K562 (cell line): ENCODE measurements at regions not wholly inside any gene's neighbourhood (a gene's known extent, or its start where the extent isn't known, plus 50 kb on each side); places are given as distances from the start of the nearest gene placed in this dataset.

Experiments
- ATAC-seq: fragments of 200-7000 bp; cut with Tn5 transposase; 3 replicates; pipeline ENCODE4 v1.9.1; 2020; ENCODE audit warnings: moderate library complexity
- BruUV-seq: library from RNA; stranded (reverse); fragments of 400-500 nt; replicated peaks from 2 replicates; lab custom pipeline; 2021; lab: Mats Ljungman, UMichigan
- CTCF ChIA-PET: fragments of 300-600 bp; formaldehyde crosslinking; extraction: SDS; loops from one replicate; lab custom pipeline; 2021; ENCODE audit warnings: low intra/inter-chr PET ratio; lab: Yijun Ruan, JAX
- POLR2A ChIA-PET: fragments of 300-600, 350-650 bp; sonication (Branson Sonifier 250); formaldehyde crosslinking; extraction: SDS; loops from one replicate; lab custom pipeline; 2021; ENCODE audit warnings: antibody characterized with exemption, inconsistent platforms; lab: Yijun Ruan, JAX
- DNase-seq, 4 experiments: peaks; one replicate each; pipeline versions ENCODE4 v3.0.0 to v3.0.0-alpha.2; 2011 to 2018; ENCODE audit warnings: low spot score in 3 of 4, mixed read lengths in 3 of 4; ENCODE audit errors: extremely low read depth in 1 of 4
- FAIRE-seq: peaks from 2 replicates; lab custom pipeline; 2011; peaks lifted over from hg19 to GRCh38; lab: Jason Lieb, UNC
- H2AFZ ChIP-seq: 2 replicates; pipeline ENCODE4 v1.6.0; 2011; ENCODE audit warnings: low read depth, low read length, control low read depth, inconsistent platforms
- H3K27ac ChIP-seq: fragments of 200-600 bp; 3 replicates; pipeline ENCODE4 v1.8.0; 2011; ENCODE audit warnings: low read depth, mild to moderate bottlenecking, control low read depth, inconsistent platforms, low read length, moderate library complexity, mixed read lengths; ENCODE audit errors: extremely low read depth
- H3K27me3 ChIP-seq, 2 experiments: fragments of 300-600 bp in 1 of 2; 2 replicates in 1 of 2; 3 replicates in 1 of 2; pipeline versions ENCODE4 v1.6.0 to v1.8.0; 2011; ENCODE audit warnings: inconsistent platforms in 2 of 2, low read length in 2 of 2, mild to moderate bottlenecking in 1 of 2, mixed read lengths in 1 of 2, moderate library complexity in 1 of 2; ENCODE audit not compliant: control insufficient read depth in 2 of 2, insufficient read depth in 2 of 2
- H3K36me3 ChIP-seq: fragments of 300-600 bp; 3 replicates; pipeline ENCODE4 v1.8.0; 2011; ENCODE audit warnings: mild to moderate bottlenecking, low read length, inconsistent platforms; ENCODE audit not compliant: control insufficient read depth, insufficient read depth
- H3K4me1 ChIP-seq, 2 experiments: fragments of 200-600 bp in 1 of 2; replicated peaks in 1 of 2; 2 replicates in 1 of 2; 3 replicates in 1 of 2; pipeline versions ENCODE4 v1.5.1 to v1.8.0; 2011; ENCODE audit warnings: inconsistent platforms in 2 of 2, low read length in 2 of 2, mild to moderate bottlenecking in 1 of 2, mixed read lengths in 1 of 2, moderate library complexity in 1 of 2; ENCODE audit not compliant: control insufficient read depth in 2 of 2, insufficient read depth in 2 of 2
- H3K4me2 ChIP-seq: 2 replicates; pipeline ENCODE4 v1.6.1; 2011; ENCODE audit warnings: low read length, control low read depth, inconsistent platforms, mixed read lengths; ENCODE audit not compliant: insufficient read depth
- H3K4me3 ChIP-seq: fragments of 200-600 bp; sonication (generic), shearing (Covaris generic); 2 replicates; pipeline ENCODE4 v1.5.1; 2016; ENCODE audit warnings: control low read depth, inconsistent platforms
- H3K79me2 ChIP-seq: fragments of 200-600 bp; 3 replicates; pipeline ENCODE4 v1.8.0; 2011; ENCODE audit warnings: low read length, inconsistent platforms; ENCODE audit not compliant: control insufficient read depth, insufficient read depth
- H3K9ac ChIP-seq, 2 experiments: 2 replicates each; pipeline versions ENCODE4 v1.6.0 to v1.6.1; 2011; ENCODE audit warnings: low read depth in 2 of 2, low read length in 2 of 2, control low read depth in 1 of 2, inconsistent platforms in 1 of 2, mild to moderate bottlenecking in 1 of 2, mixed read lengths in 1 of 2; ENCODE audit not compliant: insufficient read depth in 1 of 2
- H3K9me1 ChIP-seq: one replicate; pipeline ENCODE4 v1.6.0; 2011; ENCODE audit warnings: inconsistent platforms, mild to moderate bottlenecking, low read length, moderate library complexity; ENCODE audit not compliant: control insufficient read depth, insufficient read depth
- H3K9me3 ChIP-seq: replicated peaks from 2 replicates; pipeline ENCODE4 v1.5.1; 2011; ENCODE audit warnings: low read depth, low read length, inconsistent platforms; ENCODE audit not compliant: control insufficient read depth, insufficient read depth
- H4K20me1 ChIP-seq: replicated peaks from 2 replicates; pipeline ENCODE4 v1.6.1; 2011; ENCODE audit warnings: low read length, inconsistent platforms, mixed read lengths; ENCODE audit not compliant: control insufficient read depth, insufficient read depth
- DNMT1 ChIP-seq: fragments of 450-650 bp; IDR thresholded peaks from 2 replicates; pipeline ENCODE4 v1.6.1; 2016; ENCODE audit warnings: antibody characterized with exemption, mild to moderate bottlenecking
- E2F1 ChIP-seq: sonication (generic); formaldehyde crosslinking; IDR thresholded peaks from 2 replicates; pipeline ENCODE4 v1.8.1; 2023; ENCODE audit warnings: mild to moderate bottlenecking, missing genetic modification reagents, moderate library complexity
- EZH2 ChIP-seq: IDR thresholded peaks from 2 replicates; pipeline ENCODE4 v1.6.1; 2012; ENCODE audit warnings: low read depth, mild to moderate bottlenecking, inconsistent platforms, low read length, borderline replicate concordance
- GABPA ChIP-seq: fragments of 200-800 bp; sonication (Bioruptor generic); conservative IDR thresholded peaks from 2 replicates; pipeline ENCODE4 v1.6.1; 2016; ENCODE audit warnings: low read depth, missing genetic modification characterization, missing compliant biosample characterization
- NCOA1 ChIP-seq: fragments of 450-650 bp; IDR thresholded peaks from 2 replicates; pipeline ENCODE4 v1.6.1; 2016; ENCODE audit warnings: low read depth
- NFE2 ChIP-seq: IDR thresholded peaks from 2 replicates; pipeline ENCODE4 v1.6.1; 2014; ENCODE audit warnings: antibody characterized with exemption, low read depth
- NR2C2 ChIP-seq, 2 experiments: fragments of 200-800 bp in 1 of 2; sonication (Bioruptor generic) in 1 of 2; sonication (generic) in 1 of 2; formaldehyde crosslinking in 1 of 2; IDR thresholded peaks; 2 replicates each; pipeline versions ENCODE4 v1.6.1 to v1.8.0; 2016 to 2022; ENCODE audit warnings: mild to moderate bottlenecking in 1 of 2, missing compliant biosample characterization in 1 of 2, missing genetic modification characterization in 1 of 2, missing genetic modification reagents in 1 of 2
- PHF8 ChIP-seq: fragments of 200-600 bp; sonication (generic); IDR thresholded peaks from 2 replicates; pipeline ENCODE4 v1.6.1; 2012; ENCODE audit warnings: mixed run types, mild to moderate bottlenecking, inconsistent platforms, low read length, moderate library complexity, borderline replicate concordance
- SAFB ChIP-seq: fragments of 200-400 bp; formaldehyde crosslinking; IDR thresholded peaks from 2 replicates; pipeline ENCODE4 v1.6.1; 2017; ENCODE audit warnings: low read depth, low read length, borderline replicate concordance
- SMAD2 ChIP-seq: fragments of 150-350 bp; IDR thresholded peaks from 2 replicates; pipeline ENCODE4 v1.6.1; 2014; ENCODE audit warnings: low read depth, mild to moderate bottlenecking, low read length
- SMAD3 ChIP-seq: fragments of 450-650 bp; formaldehyde crosslinking; conservative IDR thresholded peaks from 2 replicates; pipeline ENCODE4 v1.4.0; 2020; ENCODE audit warnings: mild to moderate bottlenecking
- SOX6 ChIP-seq: fragments of 450-650 bp; IDR thresholded peaks from 2 replicates; pipeline ENCODE4 v1.6.1; 2014; ENCODE audit warnings: mild to moderate bottlenecking
- SRSF7 ChIP-seq: fragments of 200-400 bp; formaldehyde crosslinking; optimal IDR thresholded peaks from 2 replicates; pipeline ENCODE3; 2017; ENCODE audit warnings: mild to moderate bottlenecking, low read depth, low read length
- TEAD2 ChIP-seq: fragments of 450-650 bp; IDR thresholded peaks from 2 replicates; pipeline ENCODE4 v1.6.1; 2016; ENCODE audit warnings: missing genetic modification characterization, control low read depth, missing compliant biosample characterization
- ZNF224 ChIP-seq: sonication (generic); formaldehyde crosslinking; IDR thresholded peaks from 2 replicates; pipeline ENCODE4 v1.8.0; 2022; ENCODE audit warnings: mild to moderate bottlenecking, missing genetic modification reagents
- ZNF57 ChIP-seq: fragments of 450-650 bp; formaldehyde crosslinking; IDR thresholded peaks from 2 replicates; pipeline ENCODE4 v1.4.0; 2020; ENCODE audit warnings: mild to moderate bottlenecking, moderate library complexity
- ZNF778 ChIP-seq: fragments of 450-650 bp; formaldehyde crosslinking; IDR thresholded peaks from 2 replicates; pipeline ENCODE4 v1.4.0; 2020; ENCODE audit warnings: mild to moderate bottlenecking, moderate library complexity
- WGBS: fragments of 100-300 bp; shearing (Covaris generic); methylation state at CpG from one replicate; pipeline ENCODE4 v1.1.6; 2016; ENCODE audit warnings: low coverage, mixed read lengths; ENCODE audit not compliant: insufficient coverage; ENCODE audit errors: missing lambda C conversion rate; 5-methylcytosine and 5-hydroxymethylcytosine counted together
- in situ Hi-C: fragments of 300-500 bp; cut with MboI; formaldehyde crosslinking; loops from 4 replicates; pipeline ENCODE4 v1.15.0; 2018; ENCODE audit warnings: inconsistent platforms, mixed read lengths
- intact Hi-C: fragments of 100-400 bp; cut with micrococcal nuclease; formaldehyde crosslinking; loops from 2 replicates; pipeline ENCODE4 v1.14.2; 2022
- TF ChIP-seq, protein P1 (sequence below): sonication (generic); formaldehyde crosslinking; IDR thresholded peaks from 2 replicates; pipeline ENCODE4 v1.8.1; 2022; ENCODE audit warnings: missing genetic modification reagents

GRCh38 chr12:73124480-73124879, 852.3 kb downstream of the TRHDE start:
- Histone ChIP-seq H3K27me3 (no peaks in the 10 kb centered on the region), H3K4me3 (no peak overlapping the region), H3K4me2 (no peak overlapping the region), H2AFZ (no peak overlapping the region), H3K27ac (no peak overlapping the region), H4K20me1 (no peaks in the 10 kb centered on the region), H3K79me2 (no peaks in the 10 kb centered on the region), H3K9me3 (no peaks in the 10 kb centered on the region; the same call in 1 of the 2 replicates), H3K36me3 (no peaks in the 10 kb centered on the region), H3K4me1 (no peaks in the 10 kb centered on the region), H3K9ac (no peak overlapping the region), H3K9me1 (no peaks in the 10 kb centered on the region)
- ChIA-PET POLR2A (no interaction called here), CTCF (no interaction called here)
- intact Hi-C loops (no loop called here), in situ Hi-C loops (no loop called here)
- no peak for ATAC-seq
- BruUV-seq = no TSS peak
- no peak for TF ChIP-seq SMAD2
- no peak for TF ChIP-seq SOX6
- TF ChIP-seq ZNF57 (CRISPR knock-in tag) = no peak
- TF ChIP-seq NR2C2 (CRISPR knock-in tag; IDR thresholded peaks at IDR 0.05) = no peak
- TF ChIP-seq NR2C2 (tag; IDR thresholded peaks at IDR 0.05) = no peak
- no peak for TF ChIP-seq ZNF224 (CRISPR knock-in tag)
- no peak for TF ChIP-seq EZH2
- TF ChIP-seq TEAD2 (tag) = no peak
- TF ChIP-seq SRSF7 = no peak
- no peak for TF ChIP-seq NCOA1
- 3% methylated on average over 4 of the region's 4 CpGs for WGBS
- no peak for FAIRE-seq
- DNase-seq = no peak

DNA sequence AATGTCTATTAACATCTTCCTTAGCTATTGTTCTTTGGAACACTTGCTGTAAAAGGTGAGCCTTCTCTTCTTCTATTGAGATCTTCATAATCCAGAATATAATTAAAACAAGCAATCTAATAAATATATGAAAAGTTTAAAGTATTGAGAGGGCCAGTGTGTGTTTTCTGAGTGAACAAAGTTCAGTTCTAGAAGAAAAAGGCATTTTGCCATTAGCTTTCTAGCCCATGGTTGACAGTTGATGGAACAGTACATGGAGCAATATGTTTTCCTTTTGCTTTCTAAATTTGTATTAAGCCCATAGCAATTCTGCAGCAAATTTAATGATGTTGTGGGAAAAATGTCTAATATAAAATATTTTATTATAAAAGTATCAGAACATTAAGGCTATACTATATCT, 853.0 kb downstream of the TRHDE start:
- no peaks in the 10 kb centered on the region for H4K20me1 ChIP-seq
- in situ Hi-C loops = no loop called here
- no peaks in the 10 kb centered on the region for H3K4me1 ChIP-seq
- no peak overlapping the region for H3K27ac ChIP-seq
- ATAC-seq = no peak
- no peak overlapping the region for H2AFZ ChIP-seq
- peaks cover 1% of the 10 kb centered on the region; the same call in 1 of the 2 replicates for H3K9me3 ChIP-seq
- no peak for DNase-seq
- no peak overlapping the region for H3K4me3 ChIP-seq
- ChIA-PET CTCF (no interaction called here), POLR2A (no interaction called here)
- intact Hi-C loops = no loop called here
- no peaks in the 10 kb centered on the region for H3K79me2 ChIP-seq
- no peak for FAIRE-seq
- H3K4me2 ChIP-seq = no peak overlapping the region
- BruUV-seq = no TSS peak
- no peaks in the 10 kb centered on the region for H3K9me1 ChIP-seq
- H3K27me3 ChIP-seq = no peaks in the 10 kb centered on the region
- no peaks in the 10 kb centered on the region for H3K36me3 ChIP-seq
- H3K9ac ChIP-seq = no peak overlapping the region
- no peak for TF ChIP-seq NFE2
- no peak for TF ChIP-seq DNMT1
- TF ChIP-seq SMAD3 = no peak
- TF ChIP-seq PHF8 = no peak
- TF ChIP-seq, protein P1, sequence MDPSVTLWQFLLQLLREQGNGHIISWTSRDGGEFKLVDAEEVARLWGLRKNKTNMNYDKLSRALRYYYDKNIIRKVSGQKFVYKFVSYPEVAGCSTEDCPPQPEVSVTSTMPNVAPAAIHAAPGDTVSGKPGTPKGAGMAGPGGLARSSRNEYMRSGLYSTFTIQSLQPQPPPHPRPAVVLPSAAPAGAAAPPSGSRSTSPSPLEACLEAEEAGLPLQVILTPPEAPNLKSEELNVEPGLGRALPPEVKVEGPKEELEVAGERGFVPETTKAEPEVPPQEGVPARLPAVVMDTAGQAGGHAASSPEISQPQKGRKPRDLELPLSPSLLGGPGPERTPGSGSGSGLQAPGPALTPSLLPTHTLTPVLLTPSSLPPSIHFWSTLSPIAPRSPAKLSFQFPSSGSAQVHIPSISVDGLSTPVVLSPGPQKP (CRISPR knock-in tag) = no peak
- TF ChIP-seq E2F1 = no peak
- TF ChIP-seq SAFB = no peak
- no peak for TF ChIP-seq ZNF778
- no peak for TF ChIP-seq GABPA (tag)
